ENCODE measurements at regions not wholly inside any gene's neighbourhood (a gene's known extent, or its start where the extent isn't known, plus 50 kb on each side); places are given as distances from the start of the nearest gene placed in this dataset.
"Not testable (repeated sequence)": the region's sequence is repeated elsewhere in the genome, so short reads cannot be mapped to it uniquely, and the experiment has no call there.

DNA sequence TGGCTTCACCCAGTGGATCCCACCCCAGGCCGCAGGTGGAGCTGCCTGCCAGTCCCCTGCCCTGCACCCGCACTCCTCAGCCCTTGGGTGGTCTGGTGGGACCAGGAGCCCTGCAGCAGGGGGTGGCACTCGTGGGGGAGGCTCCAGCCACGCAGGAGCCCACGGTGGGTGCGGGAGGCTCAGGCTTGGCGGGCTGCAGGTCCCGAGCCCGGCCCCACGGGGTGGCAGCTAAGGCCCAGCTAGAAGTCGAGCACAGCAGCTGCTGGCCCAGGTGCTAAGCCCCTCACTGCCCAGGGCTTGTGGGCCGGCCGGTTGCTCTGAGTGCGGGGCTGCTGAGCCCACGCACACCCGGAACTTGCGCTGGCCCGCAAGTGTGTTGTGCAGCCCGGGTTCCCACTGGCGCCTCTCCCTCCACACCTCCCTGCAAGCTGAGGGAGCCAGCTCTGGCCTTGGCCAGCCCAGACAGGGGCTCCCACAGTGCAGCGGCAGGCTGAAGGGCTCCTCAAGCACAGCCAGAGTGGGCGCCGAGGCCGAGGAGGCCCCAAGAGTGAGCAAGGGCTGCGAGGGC is 222.6 kb upstream of the LUZP2 start:
- H3K27ac ChIP-seq (ENCODE audit: low read depth); H3K4me1 ChIP-seq (ENCODE audit: insufficient read depth); H3K4me3 ChIP-seq (ENCODE audit: low read depth, low read length); DNase-seq (ENCODE audit: extremely low spot score); H3K36me3 ChIP-seq (ENCODE audit: insufficient read depth): not testable (repeated sequence)
- 93% methylated on average over 25 of the region's 25 CpGs for WGBS

DNA sequence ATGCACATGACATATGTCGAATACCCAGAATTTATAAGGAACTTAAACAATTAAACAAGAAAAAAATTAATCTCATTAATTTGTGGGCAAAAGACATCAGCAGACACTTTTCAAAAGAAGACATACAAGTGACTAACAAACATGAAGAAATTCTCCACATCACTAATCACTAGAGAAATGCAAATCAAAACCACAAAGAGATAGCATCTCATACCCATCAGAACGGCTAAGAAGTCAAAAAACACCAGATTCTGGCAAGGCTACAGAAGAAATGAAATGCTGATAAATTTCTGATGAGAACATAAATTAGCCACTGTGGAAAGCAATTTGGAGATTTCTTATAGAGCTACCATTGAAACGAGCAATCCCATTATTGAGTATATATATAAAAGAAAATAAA is 210.6 kb upstream of the LUZP2 start:
- Histone ChIP-seq H3K4me3 (ENCODE audit: low read depth, low read length) (no peak overlapping the region), H3K27ac (ENCODE audit: low read depth) (no peak overlapping the region), H3K36me3 (ENCODE audit: insufficient read depth) (no peaks in the 10 kb centered on the region), H3K4me1 (ENCODE audit: insufficient read depth) (no peaks in the 10 kb centered on the region)
- no peak for DNase-seq (ENCODE audit: extremely low spot score)
- 81% methylated on average over 3 of the region's 3 CpGs for WGBS

DNA sequence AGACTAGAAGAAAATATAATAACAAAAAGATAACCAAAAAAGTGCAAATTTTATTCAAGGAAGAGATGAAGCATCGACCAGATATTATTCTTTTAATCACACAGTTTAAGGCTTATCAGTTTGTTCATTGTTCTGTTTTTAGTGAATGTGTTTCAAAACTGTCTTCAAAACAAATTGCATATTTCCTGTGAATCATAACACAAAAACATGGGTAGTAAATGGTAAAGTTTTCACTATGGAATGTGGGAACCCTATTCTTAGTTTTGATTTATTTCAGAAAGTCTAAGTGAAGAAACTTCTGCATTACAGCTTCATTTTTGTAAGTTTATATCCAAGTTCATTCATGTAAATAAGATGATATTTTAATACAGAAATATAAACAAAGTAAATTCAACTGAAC is 207.6 kb upstream of the LUZP2 start:
- H3K4me3 ChIP-seq (ENCODE audit: low read depth, low read length) = no peak overlapping the region
- no peak for DNase-seq (ENCODE audit: extremely low spot score)
- H3K4me1 ChIP-seq (ENCODE audit: insufficient read depth) = no peaks in the 10 kb centered on the region
- H3K36me3 ChIP-seq (ENCODE audit: insufficient read depth) = no peaks in the 10 kb centered on the region
- 49% methylated on average over 1 of the region's 1 CpG for WGBS
- H3K27ac ChIP-seq (ENCODE audit: low read depth) = no peak overlapping the region

DNA sequence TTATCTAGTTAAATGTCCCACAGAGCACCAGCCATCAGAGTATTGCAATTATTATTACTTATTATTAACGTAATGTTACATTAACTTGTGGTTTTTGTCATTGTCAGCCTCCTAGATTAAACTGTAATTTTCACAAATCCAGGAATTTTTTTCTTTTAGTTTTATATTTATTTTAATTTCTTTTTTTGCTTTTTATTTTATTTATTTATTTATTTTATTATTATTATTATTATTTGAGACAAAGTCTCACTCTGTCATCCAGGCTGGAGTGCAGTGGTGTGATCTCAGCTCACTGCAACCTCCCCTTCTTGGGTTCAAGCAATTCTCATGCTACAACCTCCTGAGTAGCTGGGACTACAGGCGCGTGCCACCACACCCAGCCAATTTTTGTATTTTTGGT is 202.9 kb upstream of the LUZP2 start:
- DNase-seq (ENCODE audit: extremely low spot score) = no peak
- no peak overlapping the region for H3K27ac ChIP-seq (ENCODE audit: low read depth)
- no peaks in the 10 kb centered on the region for H3K4me1 ChIP-seq (ENCODE audit: insufficient read depth)
- no peaks in the 10 kb centered on the region for H3K36me3 ChIP-seq (ENCODE audit: insufficient read depth)
- H3K4me3 ChIP-seq (ENCODE audit: low read depth, low read length) = no peak overlapping the region
- WGBS = 98% methylated on average over 3 of the region's 3 CpGs

DNA sequence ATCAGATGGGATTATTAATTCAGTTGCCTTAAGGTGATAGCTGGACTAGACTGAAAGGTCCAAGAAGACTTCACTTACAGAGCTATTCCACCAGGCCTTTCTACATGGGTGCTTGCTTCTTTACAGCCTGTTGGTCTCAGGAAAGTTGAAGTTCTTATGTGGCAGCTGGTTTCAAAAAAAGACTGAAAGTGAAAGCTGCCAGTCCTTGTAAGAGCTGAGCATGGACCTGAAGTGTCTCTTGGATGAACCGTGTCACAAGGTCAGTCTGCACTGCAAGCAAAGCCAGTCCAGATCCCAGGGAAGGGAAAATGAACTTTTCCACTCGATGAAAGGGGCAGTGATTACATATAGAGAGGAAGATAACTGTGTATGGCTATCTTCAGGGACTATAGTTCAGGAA is 201.5 kb upstream of the LUZP2 start:
- no peaks in the 10 kb centered on the region for H3K36me3 ChIP-seq (ENCODE audit: insufficient read depth)

DNA sequence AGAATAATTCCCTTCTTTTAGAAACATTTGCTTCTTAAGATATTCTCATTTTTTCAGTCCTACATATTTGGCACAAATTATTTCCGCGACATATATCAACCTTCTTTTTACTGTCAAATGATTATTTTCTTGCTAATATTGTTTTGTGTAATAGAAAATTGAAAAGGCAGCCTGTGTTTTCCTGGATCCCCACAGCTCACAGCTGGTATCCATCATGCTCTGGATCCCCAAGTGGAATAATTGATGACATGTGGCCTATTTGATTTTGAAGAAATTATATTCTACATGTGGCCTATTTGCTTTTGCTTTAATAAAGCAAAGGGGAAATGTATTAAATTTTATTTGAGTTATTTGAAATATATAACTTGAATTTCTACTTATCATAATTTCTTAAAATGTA is 199.4 kb upstream of the LUZP2 start:
- no peaks in the 10 kb centered on the region for H3K4me1 ChIP-seq (ENCODE audit: insufficient read depth)
- H3K36me3 ChIP-seq (ENCODE audit: insufficient read depth) = no peaks in the 10 kb centered on the region
- H3K4me3 ChIP-seq (ENCODE audit: low read depth, low read length) = no peak overlapping the region
- no peak overlapping the region for H3K27ac ChIP-seq (ENCODE audit: low read depth)
- WGBS = 91% methylated on average over 2 of the region's 2 CpGs
- DNase-seq (ENCODE audit: extremely low spot score) = no peak

More for the DNA sequence above, 201.5 kb upstream of the LUZP2 start:
- H3K4me1 ChIP-seq (ENCODE audit: insufficient read depth) = no peaks in the 10 kb centered on the region
- DNase-seq (ENCODE audit: extremely low spot score) = no peak
- H3K4me3 ChIP-seq (ENCODE audit: low read depth, low read length) = no peak overlapping the region
- 74% methylated on average over 2 of the region's 2 CpGs for WGBS
- no peak overlapping the region for H3K27ac ChIP-seq (ENCODE audit: low read depth)

DNA sequence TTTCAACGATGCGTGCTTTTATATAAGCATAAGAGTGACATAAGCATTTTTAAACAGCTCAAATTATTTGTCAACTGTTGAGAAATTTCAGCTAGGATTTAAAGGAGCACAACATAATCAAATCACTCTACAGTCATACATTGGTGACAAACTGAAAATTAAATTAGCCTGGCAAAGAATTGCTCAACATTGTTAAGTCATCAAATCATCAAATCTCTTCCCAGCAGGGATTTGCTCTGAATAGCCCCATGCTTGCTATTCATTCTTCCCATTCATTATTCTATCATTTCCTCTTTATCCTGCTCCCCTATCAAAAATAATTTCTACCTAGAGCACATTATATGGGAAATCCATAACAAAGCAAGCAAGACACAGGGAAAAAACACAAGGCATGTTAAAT is 198.7 kb upstream of the LUZP2 start:
- no peak overlapping the region for H3K27ac ChIP-seq (ENCODE audit: low read depth)
- 90% methylated on average over 2 of the region's 2 CpGs for WGBS
- no peaks in the 10 kb centered on the region for H3K4me1 ChIP-seq (ENCODE audit: insufficient read depth)
- no peaks in the 10 kb centered on the region for H3K36me3 ChIP-seq (ENCODE audit: insufficient read depth)
- no peak for DNase-seq (ENCODE audit: extremely low spot score)
- no peak overlapping the region for H3K4me3 ChIP-seq (ENCODE audit: low read depth, low read length)

DNA sequence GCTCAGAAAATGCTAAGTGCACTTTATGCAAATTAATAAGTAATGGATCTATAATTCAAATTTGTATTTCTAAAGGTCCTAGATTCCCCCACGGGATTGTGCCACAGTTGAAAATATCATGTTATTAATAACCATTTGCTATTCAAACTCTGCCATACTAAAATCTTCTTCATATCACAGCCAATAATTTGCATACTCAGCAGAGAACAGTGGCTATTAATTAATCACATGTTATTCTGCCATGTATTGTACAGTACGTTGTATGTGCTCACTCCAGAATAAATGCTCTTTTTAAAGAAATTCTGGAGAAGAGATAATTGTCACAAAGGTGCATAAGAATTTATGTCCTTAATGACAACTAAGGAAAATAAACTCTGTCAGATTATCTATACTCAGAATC is 184.9 kb upstream of the LUZP2 start:
- no peak overlapping the region for H3K27ac ChIP-seq (ENCODE audit: low read depth)
- H3K36me3 ChIP-seq (ENCODE audit: insufficient read depth) = no peaks in the 10 kb centered on the region
- 93% methylated on average over 2 of the region's 2 CpGs for WGBS
- no peak overlapping the region for H3K4me3 ChIP-seq (ENCODE audit: low read depth, low read length)
- DNase-seq (ENCODE audit: extremely low spot score) = no peak
- H3K4me1 ChIP-seq (ENCODE audit: insufficient read depth) = no peaks in the 10 kb centered on the region

DNA sequence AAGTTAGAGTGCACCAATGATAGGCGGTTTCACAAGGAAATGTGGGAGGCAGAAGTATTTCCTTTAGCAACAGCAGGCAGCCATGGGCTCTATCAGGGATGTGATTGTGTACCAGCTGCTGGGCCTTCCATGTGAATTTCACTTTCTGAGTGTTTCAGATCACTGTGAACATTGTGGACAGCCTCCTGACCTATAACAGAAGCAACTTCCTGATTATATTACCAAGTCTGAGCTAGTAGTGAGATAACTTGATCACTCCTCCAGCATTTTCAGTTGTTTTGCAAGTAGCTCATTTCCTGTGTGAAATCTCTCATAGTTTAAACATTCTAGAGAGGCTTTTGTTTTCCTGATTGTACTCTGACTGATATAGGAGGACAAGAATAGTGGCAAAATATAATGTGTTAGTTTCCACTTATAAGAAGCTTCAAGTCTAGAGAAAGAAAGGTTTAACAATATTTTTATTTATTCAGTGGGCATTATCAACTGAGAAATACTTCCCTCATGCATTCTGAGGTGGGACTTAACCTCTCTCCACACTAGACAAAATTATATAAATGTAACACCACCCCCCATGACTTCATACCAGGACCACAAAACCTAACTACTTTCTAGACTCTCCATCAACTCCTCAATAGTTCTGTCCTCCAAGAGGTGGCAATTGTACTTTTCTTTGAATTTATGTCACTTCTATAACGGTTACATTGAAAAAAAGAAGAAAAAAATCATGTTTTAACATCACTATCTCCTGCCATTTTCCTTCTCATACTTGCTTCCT is 184.2 kb upstream of the LUZP2 start:
- H3K27ac ChIP-seq (ENCODE audit: low read depth) = no peak overlapping the region
- H3K36me3 ChIP-seq (ENCODE audit: insufficient read depth) = no peaks in the 10 kb centered on the region
- WGBS = 92% methylated on average over 2 of the region's 2 CpGs
- H3K4me1 ChIP-seq (ENCODE audit: insufficient read depth) = no peaks in the 10 kb centered on the region
- no peak overlapping the region for H3K4me3 ChIP-seq (ENCODE audit: low read depth, low read length)
- no peak for DNase-seq (ENCODE audit: extremely low spot score)

DNA sequence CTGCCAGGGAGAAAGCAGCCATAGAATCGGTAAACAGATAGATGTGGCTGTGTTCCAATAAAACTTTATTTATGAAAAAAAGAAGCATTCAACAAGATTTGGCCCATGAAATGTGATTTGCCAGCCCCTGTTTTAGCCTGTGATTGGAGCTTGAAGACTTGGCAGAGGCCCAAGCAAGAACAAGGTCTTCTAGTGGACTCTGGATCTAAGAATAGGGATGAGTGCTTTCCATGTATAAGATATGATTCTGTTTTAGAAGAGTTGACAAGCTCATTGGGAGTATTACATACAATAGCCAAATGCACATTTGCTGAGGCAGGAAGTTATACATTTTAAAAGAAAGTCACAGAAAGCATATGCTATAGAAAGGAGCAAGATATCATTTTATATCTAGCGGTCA is 175.6 kb upstream of the LUZP2 start:
- Histone ChIP-seq H3K36me3 (ENCODE audit: insufficient read depth) (no peaks in the 10 kb centered on the region), H3K4me1 (ENCODE audit: insufficient read depth) (no peaks in the 10 kb centered on the region), H3K4me3 (ENCODE audit: low read depth, low read length) (no peak overlapping the region), H3K27ac (ENCODE audit: low read depth) (no peak overlapping the region)
- no peak for DNase-seq (ENCODE audit: extremely low spot score)
- WGBS = 86% methylated on average over 2 of the region's 2 CpGs

DNA sequence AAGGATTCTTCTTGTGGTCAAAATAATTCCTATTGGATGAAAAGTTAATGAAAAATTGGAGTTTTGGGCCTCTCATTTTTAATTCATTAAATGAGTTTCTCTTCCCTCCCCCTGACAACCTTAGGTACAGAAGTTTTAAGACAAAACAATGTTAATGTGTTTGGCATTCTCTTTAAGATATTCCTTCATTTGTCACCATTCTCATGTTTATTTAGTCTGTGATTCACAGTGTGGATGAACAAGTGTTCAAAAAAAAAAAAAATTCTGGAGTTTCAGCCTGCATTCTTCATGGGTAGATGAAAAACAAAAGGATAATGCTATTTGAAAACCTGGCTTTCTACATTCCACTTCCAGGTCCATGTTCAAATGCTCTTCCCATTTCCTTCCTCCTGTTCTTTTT is 172.6 kb upstream of the LUZP2 start:
- Histone ChIP-seq H3K27ac (ENCODE audit: low read depth) (no peak overlapping the region), H3K4me1 (ENCODE audit: insufficient read depth) (no peaks in the 10 kb centered on the region), H3K4me3 (ENCODE audit: low read depth, low read length) (no peak overlapping the region), H3K36me3 (ENCODE audit: insufficient read depth) (no peaks in the 10 kb centered on the region)
- no peak for DNase-seq (ENCODE audit: extremely low spot score)

DNA sequence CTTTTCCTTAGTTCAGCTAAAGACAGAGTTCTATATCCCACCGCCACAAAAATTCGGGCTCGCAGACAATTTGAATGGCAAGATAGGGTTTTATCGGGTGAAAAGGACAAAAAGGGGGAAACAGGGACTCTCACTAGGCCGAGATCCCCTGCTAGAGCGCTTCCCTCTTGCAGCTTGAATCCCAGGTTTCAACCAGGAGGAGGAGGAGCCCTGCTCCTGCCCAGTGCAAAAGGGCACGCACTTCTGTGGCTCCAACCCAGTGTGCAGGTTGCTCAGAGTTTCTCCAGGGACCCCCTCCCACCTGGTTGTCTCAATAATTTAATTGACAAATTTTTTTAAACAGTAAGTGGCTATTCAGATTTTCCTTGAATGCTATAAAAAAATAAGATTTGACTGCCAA is 152.6 kb upstream of the LUZP2 start:
- Histone ChIP-seq H3K4me1 (ENCODE audit: insufficient read depth) (no peaks in the 10 kb centered on the region), H3K27ac (ENCODE audit: low read depth) (no peak overlapping the region), H3K36me3 (ENCODE audit: insufficient read depth) (no peaks in the 10 kb centered on the region), H3K4me3 (ENCODE audit: low read depth, low read length) (no peak overlapping the region)
- 78% methylated on average over 7 of the region's 7 CpGs for WGBS
- DNase-seq (ENCODE audit: extremely low spot score) = no peak

DNA sequence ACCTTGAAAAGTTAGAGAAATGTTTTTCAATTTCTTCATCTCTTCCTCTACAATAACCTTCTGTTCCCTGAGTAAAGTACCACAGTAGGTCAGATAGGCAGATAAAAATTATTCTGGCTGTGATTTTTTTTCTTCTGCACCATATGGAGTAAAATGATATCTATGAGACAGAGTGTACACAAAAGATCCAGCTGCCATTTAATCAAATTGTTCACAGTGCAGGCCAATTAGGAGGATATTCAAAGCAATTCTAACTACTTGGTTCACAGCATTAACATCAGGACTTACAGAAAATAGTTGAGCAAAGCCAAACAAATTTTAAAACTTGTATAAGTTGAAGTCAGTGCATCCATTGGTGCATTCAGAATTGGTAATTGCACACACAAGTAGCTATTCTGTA is 147.9 kb upstream of the LUZP2 start:
- DNase-seq (ENCODE audit: extremely low spot score) = no peak
- H3K4me1 ChIP-seq (ENCODE audit: insufficient read depth) = no peaks in the 10 kb centered on the region
- no peak overlapping the region for H3K4me3 ChIP-seq (ENCODE audit: low read depth, low read length)
- no peak overlapping the region for H3K27ac ChIP-seq (ENCODE audit: low read depth)
- H3K36me3 ChIP-seq (ENCODE audit: insufficient read depth) = no peaks in the 10 kb centered on the region

DNA sequence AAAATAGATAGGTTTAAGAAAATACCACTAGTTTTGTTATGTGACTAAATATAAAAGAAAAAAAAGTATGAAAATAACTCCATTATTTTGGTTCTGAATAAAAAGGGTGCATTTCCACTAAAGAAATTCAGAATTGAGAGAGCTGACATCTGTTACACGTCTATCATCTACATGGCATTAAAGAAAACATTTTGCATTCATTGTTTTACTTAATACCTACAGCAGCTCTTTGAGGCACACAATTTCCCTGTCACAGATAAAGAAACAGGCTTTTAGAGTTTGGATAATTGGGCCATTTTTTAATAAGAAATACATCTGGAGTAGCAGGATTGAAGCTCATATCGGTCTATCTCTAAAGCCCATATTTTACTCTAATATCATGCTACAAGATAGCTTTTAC is 145.7 kb upstream of the LUZP2 start:
- H3K4me3 ChIP-seq (ENCODE audit: low read depth, low read length) = no peak overlapping the region
- no peaks in the 10 kb centered on the region for H3K36me3 ChIP-seq (ENCODE audit: insufficient read depth)
- H3K27ac ChIP-seq (ENCODE audit: low read depth) = no peak overlapping the region
- DNase-seq (ENCODE audit: extremely low spot score) = no peak
- WGBS = 80% methylated on average over 2 of the region's 2 CpGs
- H3K4me1 ChIP-seq (ENCODE audit: insufficient read depth) = no peaks in the 10 kb centered on the region

DNA sequence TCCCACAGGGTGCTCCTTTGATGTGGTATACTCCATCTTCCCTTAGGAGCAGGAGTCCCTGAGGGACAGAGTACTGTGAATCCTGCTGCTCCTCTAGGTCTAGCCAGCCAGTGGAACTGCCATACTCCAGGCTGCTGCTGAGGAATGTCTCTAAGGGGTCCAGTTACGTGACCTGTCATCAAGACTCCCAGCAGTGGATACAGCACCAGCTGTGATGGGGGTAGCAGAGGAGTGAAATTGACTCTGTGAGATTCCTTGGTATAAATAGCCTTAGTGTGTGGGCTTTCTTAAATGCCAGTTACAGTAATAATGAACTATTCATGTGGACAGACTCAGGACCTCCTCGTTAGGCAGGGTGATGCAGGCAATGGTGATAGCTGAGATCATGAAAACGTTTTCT is 140.4 kb upstream of the LUZP2 start:
- Histone ChIP-seq H3K36me3 (ENCODE audit: insufficient read depth) (no peaks in the 10 kb centered on the region), H3K4me1 (ENCODE audit: insufficient read depth) (no peaks in the 10 kb centered on the region), H3K4me3 (ENCODE audit: low read depth, low read length) (no peak overlapping the region), H3K27ac (ENCODE audit: low read depth) (no peak overlapping the region)
- 82% methylated on average over 3 of the region's 3 CpGs for WGBS
- DNase-seq (ENCODE audit: extremely low spot score) = no peak
